NCI-H2107 treated with DMSO at 0.1 percent for 48 hours (cell line): ENCODE measurements at regions not wholly inside any gene's neighbourhood (a gene's known extent, or its start where the extent isn't known, plus 50 kb on each side); places are given as distances from the start of the nearest gene placed in this dataset.
"Not testable (repeated sequence)": the region's sequence is repeated elsewhere in the genome, so short reads cannot be mapped to it uniquely, and the experiment has no call there.

ENCODE experiments used
- DNase-seq: peaks from one replicate; lab custom pipeline; 2025; ENCODE audit not compliant: unreplicated experiment; lab: John Stamatoyannopoulos, UW

DNA sequence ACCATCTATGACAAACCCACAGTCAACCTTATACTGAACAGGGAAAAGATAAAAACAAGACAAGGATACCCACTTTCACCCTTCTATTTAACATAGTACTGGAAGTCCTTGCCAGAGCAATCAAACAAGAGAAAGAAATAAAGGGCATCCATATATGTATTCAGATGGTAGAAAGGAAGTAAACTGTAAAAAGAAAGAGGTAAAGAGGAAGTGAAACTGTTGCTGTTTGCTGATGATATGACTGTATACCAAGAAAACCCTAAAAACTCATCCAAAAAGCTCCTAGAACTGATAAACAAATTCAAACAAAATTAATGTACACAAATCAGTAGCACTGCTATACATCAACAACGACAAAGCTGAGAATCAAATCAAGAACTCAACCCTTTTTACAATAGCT is 538.7 kb upstream of the PABPC4L start:
- DNase-seq: no peak

DNA sequence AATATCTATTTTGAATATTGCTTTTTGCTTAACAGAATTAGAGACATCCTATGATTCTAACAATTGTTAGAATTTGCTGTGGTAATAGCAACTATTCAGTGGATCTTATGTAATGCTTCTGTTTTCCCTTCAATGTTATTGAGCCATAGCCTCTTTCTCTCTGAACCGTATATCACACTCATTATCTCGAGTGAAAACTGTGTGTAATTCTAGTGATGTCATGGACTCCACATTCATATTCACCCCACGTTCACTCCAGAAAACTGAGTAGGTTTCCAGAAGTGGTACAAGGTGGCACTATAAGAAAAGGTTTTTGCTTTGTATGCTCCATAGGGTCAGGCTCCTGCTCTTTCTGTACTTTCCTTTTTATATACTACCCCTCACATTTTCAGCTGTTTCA is 534.3 kb upstream of the PABPC4L start:
- no peak for DNase-seq

DNA sequence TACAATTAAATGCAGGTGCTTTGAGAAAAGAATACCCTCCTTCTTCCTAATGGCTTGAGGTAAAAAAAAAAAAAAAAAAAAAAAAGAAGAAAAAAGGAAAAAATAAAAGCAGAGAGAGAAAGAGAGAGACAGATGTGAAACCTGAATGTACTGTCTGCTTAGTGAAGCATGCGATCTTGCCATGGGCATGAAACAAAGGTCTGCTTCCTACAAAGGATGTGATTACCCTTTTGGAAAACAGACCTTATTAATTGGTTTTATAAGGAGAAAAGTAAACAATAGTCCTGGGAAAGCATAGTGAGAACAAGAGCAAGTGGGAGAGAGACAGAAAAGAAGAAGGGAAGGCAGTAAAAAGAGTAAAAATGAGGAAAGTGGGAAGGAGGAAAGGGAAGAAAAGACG is 526.1 kb upstream of the PABPC4L start:
- DNase-seq: no peak

GRCh38 chr4:134722306-134722705 is 520.7 kb upstream of the PABPC4L start:
- DNase-seq: no peak

DNA sequence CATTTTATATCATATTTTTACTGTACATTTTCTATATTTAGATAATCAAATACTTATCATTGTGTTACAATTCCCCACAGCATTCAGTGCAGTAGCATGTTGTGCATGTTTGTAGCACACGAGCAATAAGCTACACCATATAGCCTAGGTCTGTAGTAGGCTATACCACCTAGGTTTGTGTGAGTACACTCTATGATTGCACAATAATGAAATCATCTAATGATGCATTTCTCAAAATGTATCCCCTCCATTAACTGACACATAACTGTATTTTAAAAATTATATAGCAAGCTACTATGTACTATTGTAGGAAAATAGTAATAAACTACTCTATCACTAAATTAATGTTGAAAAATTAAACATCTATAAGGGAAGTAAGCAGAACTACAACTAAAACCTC is 518.4 kb upstream of the PABPC4L start:
- DNase-seq: no peak

- no peak for DNase-seq
These were observed 507.0 kb upstream of the PABPC4L start for GRCh38 chr4:134708616-134709015.

GRCh38 chr4:134708026-134708425 is 506.4 kb upstream of the PABPC4L start:
- DNase-seq: no peak

GRCh38 chr4:134702374-134702773 is 500.8 kb upstream of the PABPC4L start:
- no peak for DNase-seq

DNA sequence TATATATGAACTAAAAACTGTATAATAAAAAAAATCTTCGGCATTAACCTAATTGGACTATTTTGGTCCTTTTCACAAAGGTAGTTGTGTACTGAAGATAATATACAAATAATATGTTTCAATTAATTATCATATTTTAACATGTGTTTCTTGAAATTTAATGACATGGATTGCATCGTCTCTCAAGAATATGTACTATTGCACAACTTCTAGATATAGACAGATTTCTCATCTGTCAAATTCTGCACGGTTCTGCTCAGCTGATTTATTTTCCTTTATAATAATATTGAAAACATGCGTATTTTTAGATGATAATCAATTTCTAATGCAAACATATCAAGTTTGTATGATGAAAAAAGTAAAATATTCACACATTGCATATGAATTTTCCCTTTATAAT is 498.7 kb upstream of the PABPC4L start:
- DNase-seq: no peak

DNA sequence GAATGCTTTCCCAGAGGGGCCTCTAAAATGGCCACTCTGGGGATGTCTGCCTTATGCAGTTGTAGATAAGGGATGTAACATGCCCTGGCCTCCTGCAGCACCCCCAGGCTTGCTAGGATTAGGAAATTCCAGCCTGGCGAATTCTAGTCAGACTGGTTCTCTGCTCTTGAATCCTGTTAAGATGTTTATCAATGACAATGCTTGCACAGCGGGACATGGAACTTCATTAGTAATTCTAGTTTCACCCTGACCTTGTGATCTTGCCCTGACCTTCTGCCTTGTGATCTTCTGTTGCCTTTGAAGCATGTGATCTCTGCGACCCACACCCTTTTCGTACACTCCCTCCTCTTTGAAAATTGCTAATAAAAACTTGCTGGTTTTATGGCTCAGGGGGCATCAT is 497.2 kb upstream of the PABPC4L start:
- DNase-seq: not testable (repeated sequence)

- no peak for DNase-seq
These were observed 493.8 kb upstream of the PABPC4L start for GRCh38 chr4:134695433-134695832.

DNA sequence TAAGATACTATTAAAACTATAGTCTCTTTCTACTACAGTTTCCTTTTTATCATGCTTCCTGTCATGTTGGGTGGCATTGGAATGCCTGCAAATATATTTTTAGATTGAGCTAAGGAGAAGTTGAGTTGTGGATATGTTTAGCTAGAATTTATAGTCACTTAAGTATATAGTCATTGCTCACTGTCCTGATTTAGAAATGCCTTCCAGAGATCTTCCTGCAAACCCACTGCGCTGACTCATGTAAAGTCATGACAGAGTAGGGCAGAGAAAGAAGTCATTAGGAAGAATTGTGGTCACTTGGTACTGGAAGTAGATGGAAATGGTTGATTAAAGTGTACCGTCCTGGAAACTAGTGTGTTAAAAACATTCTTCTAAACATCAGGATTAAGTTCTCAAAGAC is 490.3 kb upstream of the PABPC4L start:
- DNase-seq: no peak

- no peak for DNase-seq
These were observed 486.3 kb upstream of the PABPC4L start for GRCh38 chr4:134687646-134688628.

DNA sequence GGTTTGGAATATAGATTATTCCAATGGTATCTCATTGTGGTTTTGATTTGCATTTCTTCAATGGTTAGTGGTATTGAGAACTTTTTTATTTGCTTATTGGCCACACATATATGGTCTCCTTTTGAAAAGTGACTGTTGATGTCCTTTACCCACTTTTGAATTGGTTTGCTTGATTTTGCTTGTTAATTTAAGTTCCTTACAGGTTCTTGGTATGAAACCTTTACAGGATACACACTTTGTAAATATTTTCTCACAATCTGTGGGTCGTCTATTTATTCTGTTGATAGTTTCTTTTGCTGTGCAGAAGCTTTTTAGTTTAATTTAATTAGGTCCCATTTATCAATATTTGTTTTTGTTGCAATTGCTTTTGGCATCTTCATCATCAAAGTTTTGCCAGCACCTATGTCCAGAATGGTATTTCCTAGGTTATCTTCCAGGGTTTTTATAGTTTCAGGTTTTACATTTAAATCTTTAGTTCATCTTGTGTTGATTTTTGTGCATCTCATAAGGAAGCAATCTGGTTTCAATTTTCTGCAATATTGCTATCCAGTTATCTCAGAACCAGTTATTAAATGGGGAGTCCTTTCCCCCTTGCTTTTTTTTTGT is 475.7 kb upstream of the PABPC4L start:
- no peak for DNase-seq

GRCh38 chr4:134668237-134668636 is 466.6 kb upstream of the PABPC4L start:
- no peak for DNase-seq

DNA sequence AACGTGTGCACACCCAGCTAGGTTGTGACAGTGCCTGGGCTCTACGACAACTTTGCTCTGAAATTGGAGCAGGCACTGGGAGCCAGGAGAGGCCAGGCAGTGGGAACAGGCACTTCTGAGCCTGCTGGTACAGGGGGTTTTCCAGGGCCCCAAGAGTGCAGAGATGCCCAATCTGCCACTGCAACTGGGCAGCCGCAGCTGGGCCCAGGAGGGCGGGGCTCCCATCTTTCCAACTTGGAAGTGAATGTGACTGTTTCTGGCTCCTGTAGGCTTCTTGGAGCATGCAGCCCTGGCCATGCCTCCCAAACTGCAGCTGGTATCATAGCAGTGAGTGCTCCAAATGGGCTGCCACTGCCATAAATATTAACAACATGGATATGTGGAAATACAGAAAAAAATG is 465.1 kb upstream of the PABPC4L start:
- DNase-seq: no peak

GRCh38 chr4:134665429-134665828 is 463.8 kb upstream of the PABPC4L start:
- DNase-seq: no peak

GRCh38 chr4:134663742-134664141 is 462.2 kb upstream of the PABPC4L start:
- no peak for DNase-seq

DNA sequence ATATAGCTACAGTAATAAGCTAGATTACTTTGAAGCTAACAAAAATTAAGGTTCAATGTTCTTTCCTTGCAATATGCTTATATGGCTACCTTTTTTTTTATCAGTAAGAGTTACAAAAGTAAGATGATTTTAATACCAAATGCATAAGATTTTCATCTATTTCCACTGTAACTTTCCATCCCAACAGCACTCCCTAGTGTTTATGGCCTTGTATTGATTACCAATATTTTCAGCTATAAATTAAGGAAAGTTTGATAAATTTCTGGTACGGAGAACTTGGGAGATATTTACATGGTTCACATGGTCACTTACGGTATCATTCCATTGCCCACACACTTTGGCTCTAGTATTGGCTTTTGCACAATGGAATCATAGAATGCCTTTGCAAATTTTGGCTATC is 448.9 kb upstream of the PABPC4L start:
- no peak for DNase-seq

GRCh38 chr4:134645778-134646177 is 444.2 kb upstream of the PABPC4L start:
- no peak for DNase-seq

- DNase-seq: no peak
These were observed 434.9 kb upstream of the PABPC4L start for GRCh38 chr4:134636338-134637051.

DNA sequence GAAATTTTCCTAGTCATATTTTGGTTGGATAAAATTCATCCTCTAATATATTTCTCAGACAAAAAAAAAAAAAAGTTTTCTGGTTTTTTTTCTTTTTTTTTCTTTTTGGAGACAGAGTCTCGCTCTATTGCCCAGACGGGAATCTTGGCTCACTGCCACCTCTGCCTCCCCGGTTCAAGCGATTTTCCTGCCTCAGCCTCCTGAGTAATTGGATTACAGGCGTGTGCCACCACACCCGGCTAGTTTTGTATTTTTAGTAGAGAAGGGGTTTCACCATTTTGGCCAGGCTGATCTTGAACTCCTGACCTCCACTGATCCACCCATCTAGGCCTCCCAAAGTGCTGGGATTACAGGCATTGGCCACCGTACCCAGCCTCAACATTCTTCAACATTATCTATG is 432.7 kb upstream of the PABPC4L start:
- DNase-seq: no peak
